ENCODE measurements at regions not wholly inside any gene's neighbourhood (a gene's known extent, or its start where the extent isn't known, plus 50 kb on each side); places are given as distances from the start of the nearest gene placed in this dataset.

- TF ChIP-seq EZH2phosphoT487 (IDR thresholded peaks at IDR 0.05; ENCODE audit: low read depth), result no peak
- TF ChIP-seq CTCF (IDR thresholded peaks at IDR 0.05; ENCODE audit: low read depth, low read length), result no peak
Observed at GRCh38 chr5:133713209-133713608, 100.9 kb upstream of the FSTL4 start.

Data from OCI-LY3 (cell line).